HG02588 (cell line): ENCODE measurements at regions not wholly inside any gene's neighbourhood (a gene's known extent, or its start where the extent isn't known, plus 50 kb on each side); places are given as distances from the start of the nearest gene placed in this dataset.
"Not testable (repeated sequence)": the region's sequence is repeated elsewhere in the genome, so short reads cannot be mapped to it uniquely, and the experiment has no call there.

Experiments
- ATAC-seq: cut with Tn5 transposase; IDR thresholded peaks from one replicate; pipeline ENCODE4 v1.9.1; 2021; ENCODE audit warnings: mild to moderate bottlenecking, moderate library complexity; ENCODE audit not compliant: unreplicated experiment

- ATAC-seq: no peak
These were observed 436.8 kb downstream of the PREX1 start for GRCh38 chr20:48390981-48391380.

GRCh38 chr20:48387675-48388074, 440.1 kb downstream of the PREX1 start:
- no peak for ATAC-seq

GRCh38 chr20:48385527-48385926, 442.3 kb downstream of the PREX1 start:
- no peak for ATAC-seq

GRCh38 chr20:48385114-48385513, 442.7 kb downstream of the PREX1 start:
- no peak for ATAC-seq

- no peak for ATAC-seq
These were observed 443.5 kb downstream of the PREX1 start for GRCh38 chr20:48384147-48384818.

- ATAC-seq: no peak
These were observed 444.5 kb downstream of the PREX1 start for GRCh38 chr20:48383252-48383651.

GRCh38 chr20:48382304-48382703, 445.5 kb downstream of the PREX1 start:
- ATAC-seq: no peak

GRCh38 chr20:48381353-48382120, 446.3 kb downstream of the PREX1 start:
- ATAC-seq: no peak

- no peak for ATAC-seq
These were observed 447.1 kb downstream of the PREX1 start for GRCh38 chr20:48380661-48381060.

GRCh38 chr20:48378976-48379675, 448.7 kb downstream of the PREX1 start:
- ATAC-seq: no peak

GRCh38 chr20:48377940-48378339, 449.9 kb downstream of the PREX1 start:
- ATAC-seq: no peak

GRCh38 chr20:48375804-48376203, 452.0 kb downstream of the PREX1 start:
- no peak for ATAC-seq

- ATAC-seq: no peak
These were observed 452.7 kb downstream of the PREX1 start for GRCh38 chr20:48374991-48375595.

GRCh38 chr20:48374031-48374907, 453.5 kb downstream of the PREX1 start:
- ATAC-seq: not testable (repeated sequence)

GRCh38 chr20:48373555-48373934, 454.3 kb downstream of the PREX1 start:
- ATAC-seq: no peak

- not testable (repeated sequence) for ATAC-seq
These were observed 454.8 kb downstream of the PREX1 start for GRCh38 chr20:48372851-48373554.

- no peak for ATAC-seq
These were observed 456.6 kb downstream of the PREX1 start for GRCh38 chr20:48371211-48371610.

GRCh38 chr20:48368580-48369021, 459.2 kb downstream of the PREX1 start:
- not testable (repeated sequence) for ATAC-seq

- not testable (repeated sequence) for ATAC-seq
These were observed 460.0 kb downstream of the PREX1 start for GRCh38 chr20:48367541-48368358.
